Chondrocyte (in vitro differentiated cells): ENCODE measurements at regions not wholly inside any gene's neighbourhood (a gene's known extent, or its start where the extent isn't known, plus 50 kb on each side); places are given as distances from the start of the nearest gene placed in this dataset.

ENCODE experiments used
- DNase-seq: peaks from one replicate; pipeline ENCODE4 v3.0.0; 2021; ENCODE audit warnings: mixed read lengths, low spot score
- H3K27ac Mint-ChIP-seq: one replicate; pipeline ENCODE4 v1.8.0; 2021; ENCODE audit warnings: mild to moderate bottlenecking, moderate library complexity, mixed read lengths; ENCODE audit not compliant: unreplicated experiment
- H3K27me3 Mint-ChIP-seq: 2 replicates; pipeline ENCODE4 v1.8.0; 2021; ENCODE audit warnings: low read depth, mixed read lengths
- H3K36me3 Mint-ChIP-seq: 2 replicates; pipeline ENCODE4 v1.8.0; 2021; ENCODE audit warnings: low read depth, mixed read lengths
- H3K4me1 Mint-ChIP-seq: 2 replicates; pipeline ENCODE4 v1.8.0; 2021; ENCODE audit warnings: low read depth, mild to moderate bottlenecking, mixed read lengths
- H3K4me3 Mint-ChIP-seq: one replicate; pipeline ENCODE4 v1.8.0; 2021; ENCODE audit warnings: mild to moderate bottlenecking, moderate library complexity, mixed read lengths; ENCODE audit not compliant: unreplicated experiment
- H3K9me3 Mint-ChIP-seq: 2 replicates; pipeline ENCODE4 v1.8.0; 2021; ENCODE audit warnings: low read depth, mixed read lengths
- TF ChIP-seq, protein P1 (sequence below): fragments of 200-600 bp; sonication (generic); IDR thresholded peaks from 2 replicates; pipeline ENCODE4 v1.5.0; 2021; ENCODE audit warnings: antibody characterized with exemption, mild to moderate bottlenecking, moderate library complexity

DNA sequence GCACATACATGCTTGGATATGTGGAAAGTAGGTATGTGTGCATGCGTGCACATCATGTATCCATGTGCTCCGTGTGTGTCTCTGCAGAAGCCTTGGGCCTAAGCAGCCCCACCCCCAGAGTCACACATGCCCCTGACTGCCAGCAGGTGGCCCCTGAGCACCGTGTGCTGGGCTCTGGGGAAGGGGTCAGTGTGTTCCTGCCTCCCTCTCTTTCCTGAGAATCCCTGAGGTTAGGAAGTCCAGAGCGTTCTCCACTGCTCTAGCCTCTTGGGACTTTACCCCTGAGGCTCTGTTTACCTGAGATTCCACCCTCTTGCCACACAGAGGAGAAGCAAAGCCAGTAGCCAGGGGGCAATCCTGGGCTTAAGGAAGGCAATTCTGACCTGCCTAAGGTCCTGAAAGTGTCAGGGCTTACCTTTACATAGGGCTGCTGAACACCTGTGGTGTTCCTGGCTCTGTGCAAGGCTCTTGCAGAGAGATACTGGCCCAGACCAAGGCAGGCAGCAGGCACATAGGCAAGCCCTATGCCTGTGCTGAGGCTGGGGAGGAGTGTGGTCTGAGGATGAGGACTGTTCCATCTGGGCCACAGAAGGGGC lies 207.3 kb downstream of the TMEM38B start:
- DNase-seq: no peak
- no peaks in the 10 kb centered on the region for H3K4me1 Mint-ChIP-seq
- H3K36me3 Mint-ChIP-seq: peaks cover 2% of the 10 kb centered on the region
- peaks cover 14% of the 10 kb centered on the region for H3K9me3 Mint-ChIP-seq
- no peak overlapping the region for H3K4me3 Mint-ChIP-seq
- TF ChIP-seq, protein P1, sequence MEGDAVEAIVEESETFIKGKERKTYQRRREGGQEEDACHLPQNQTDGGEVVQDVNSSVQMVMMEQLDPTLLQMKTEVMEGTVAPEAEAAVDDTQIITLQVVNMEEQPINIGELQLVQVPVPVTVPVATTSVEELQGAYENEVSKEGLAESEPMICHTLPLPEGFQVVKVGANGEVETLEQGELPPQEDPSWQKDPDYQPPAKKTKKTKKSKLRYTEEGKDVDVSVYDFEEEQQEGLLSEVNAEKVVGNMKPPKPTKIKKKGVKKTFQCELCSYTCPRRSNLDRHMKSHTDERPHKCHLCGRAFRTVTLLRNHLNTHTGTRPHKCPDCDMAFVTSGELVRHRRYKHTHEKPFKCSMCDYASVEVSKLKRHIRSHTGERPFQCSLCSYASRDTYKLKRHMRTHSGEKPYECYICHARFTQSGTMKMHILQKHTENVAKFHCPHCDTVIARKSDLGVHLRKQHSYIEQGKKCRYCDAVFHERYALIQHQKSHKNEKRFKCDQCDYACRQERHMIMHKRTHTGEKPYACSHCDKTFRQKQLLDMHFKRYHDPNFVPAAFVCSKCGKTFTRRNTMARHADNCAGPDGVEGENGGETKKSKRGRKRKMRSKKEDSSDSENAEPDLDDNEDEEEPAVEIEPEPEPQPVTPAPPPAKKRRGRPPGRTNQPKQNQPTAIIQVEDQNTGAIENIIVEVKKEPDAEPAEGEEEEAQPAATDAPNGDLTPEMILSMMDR: peak; percentile 93
- no peaks in the 10 kb centered on the region for H3K27me3 Mint-ChIP-seq
- no peak overlapping the region for H3K27ac Mint-ChIP-seq

DNA sequence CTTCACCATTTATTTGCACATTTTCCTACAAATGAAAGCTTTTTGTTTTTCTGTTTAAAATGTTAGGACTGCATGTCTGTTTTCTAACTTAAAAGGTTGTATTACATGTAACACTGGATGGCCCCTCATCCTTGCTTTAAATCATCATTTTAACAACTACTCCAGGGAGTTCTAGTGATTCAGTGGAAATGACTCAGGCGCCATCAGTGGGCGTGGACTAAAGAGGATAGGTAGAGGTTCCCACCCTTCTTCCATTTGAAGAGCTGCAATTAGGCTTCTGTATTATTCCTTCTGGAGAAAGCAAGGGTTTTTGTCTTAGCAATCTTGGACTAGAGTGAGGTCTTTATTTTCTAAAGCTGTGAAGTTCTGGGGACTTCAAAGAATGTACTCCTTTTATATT lies 213.7 kb downstream of the TMEM38B start:
- TF ChIP-seq, protein P1: no peak
- Mint-ChIP-seq H3K4me1 (peaks cover 28% of the 10 kb centered on the region), H3K36me3 (no peaks in the 10 kb centered on the region), H3K4me3 (no peak overlapping the region), H3K9me3 (peaks cover 2% of the 10 kb centered on the region), H3K27me3 (no peaks in the 10 kb centered on the region), H3K27ac (no peak overlapping the region)
- DNase-seq: no peak

DNA sequence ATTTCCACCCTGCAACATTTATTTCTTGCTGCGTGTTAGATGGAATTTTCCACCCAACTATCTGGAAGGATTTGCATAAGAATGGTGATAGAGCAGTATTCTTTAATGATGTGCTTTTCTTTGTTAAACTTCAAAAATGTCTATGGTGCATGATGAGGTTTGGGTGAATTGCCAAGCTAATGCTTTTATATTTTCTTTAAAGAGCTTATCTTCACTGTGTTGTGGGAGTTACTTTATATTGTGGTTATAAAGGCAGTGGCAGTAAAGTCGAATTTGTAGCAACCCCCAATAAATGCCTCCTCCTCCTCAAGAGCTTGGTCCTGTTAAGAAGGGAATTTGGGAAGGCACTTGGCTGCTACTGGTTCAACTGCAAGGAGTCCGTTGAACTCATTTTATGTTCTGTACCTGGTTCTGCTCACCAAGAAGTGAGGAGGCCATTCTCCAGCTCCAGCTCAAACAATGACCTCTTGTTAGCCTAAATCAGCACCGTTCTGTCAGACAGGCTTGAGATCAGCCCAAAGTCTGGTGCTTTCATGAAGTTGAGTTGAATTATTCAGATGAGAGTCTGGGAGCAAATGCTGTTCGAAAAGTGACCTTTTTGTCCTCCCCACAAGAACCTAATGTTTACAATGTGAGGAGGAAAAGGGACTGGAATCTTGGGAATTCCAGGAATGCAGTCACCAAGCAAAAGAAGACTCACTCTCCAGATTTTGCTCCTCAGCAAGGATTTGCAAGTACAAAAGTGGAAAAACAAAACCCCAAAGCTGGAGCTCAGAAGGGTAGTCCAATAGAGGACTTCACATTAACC lies 217.0 kb downstream of the TMEM38B start:
- Mint-ChIP-seq H3K36me3 (no peaks in the 10 kb centered on the region), H3K27ac (no peak overlapping the region), H3K4me1 (peaks cover 31% of the 10 kb centered on the region), H3K27me3 (no peaks in the 10 kb centered on the region), H3K9me3 (peaks cover 2% of the 10 kb centered on the region), H3K4me3 (no peak overlapping the region)
- no peak for DNase-seq
- TF ChIP-seq, protein P1: no peak

DNA sequence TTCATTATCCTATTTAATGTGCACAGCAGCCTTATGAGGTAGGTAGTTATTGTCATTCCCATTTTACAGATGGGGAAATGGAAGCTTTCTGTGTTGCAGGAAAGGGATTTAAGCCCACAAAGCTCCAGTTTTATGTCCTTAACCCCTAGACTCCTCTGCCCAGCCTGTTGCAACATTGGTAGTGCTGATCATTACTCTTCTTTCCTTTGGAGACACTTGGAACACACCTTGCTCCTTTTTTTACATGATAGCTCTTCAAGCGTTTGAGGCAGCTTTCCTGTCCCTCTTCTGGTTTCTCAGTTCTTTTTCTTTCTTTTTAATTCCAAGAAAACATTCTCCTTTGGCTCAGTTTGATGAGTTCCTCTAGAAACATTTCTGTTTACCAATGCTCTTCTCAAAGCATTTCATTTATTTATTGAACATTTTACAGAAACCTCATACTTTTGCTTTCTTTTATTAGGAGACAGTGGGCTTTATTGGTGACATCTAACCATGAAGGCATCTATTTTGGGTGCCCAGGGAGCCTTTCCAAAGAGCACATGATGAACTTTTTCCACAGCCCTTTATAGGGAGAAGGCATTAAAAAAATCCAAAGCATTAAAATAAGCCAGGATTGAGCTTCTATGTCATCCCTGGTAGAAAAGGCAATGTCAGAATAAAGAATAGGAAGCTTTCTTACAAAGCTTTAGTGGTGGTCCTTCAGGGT lies 218.0 kb downstream of the TMEM38B start:
- no peaks in the 10 kb centered on the region for H3K9me3 Mint-ChIP-seq
- no peaks in the 10 kb centered on the region for H3K27me3 Mint-ChIP-seq
- TF ChIP-seq, protein P1: no peak
- H3K27ac Mint-ChIP-seq: no peak overlapping the region
- no peak for DNase-seq
- H3K4me1 Mint-ChIP-seq: peaks cover 31% of the 10 kb centered on the region
- no peak overlapping the region for H3K4me3 Mint-ChIP-seq
- H3K36me3 Mint-ChIP-seq: no peaks in the 10 kb centered on the region

DNA sequence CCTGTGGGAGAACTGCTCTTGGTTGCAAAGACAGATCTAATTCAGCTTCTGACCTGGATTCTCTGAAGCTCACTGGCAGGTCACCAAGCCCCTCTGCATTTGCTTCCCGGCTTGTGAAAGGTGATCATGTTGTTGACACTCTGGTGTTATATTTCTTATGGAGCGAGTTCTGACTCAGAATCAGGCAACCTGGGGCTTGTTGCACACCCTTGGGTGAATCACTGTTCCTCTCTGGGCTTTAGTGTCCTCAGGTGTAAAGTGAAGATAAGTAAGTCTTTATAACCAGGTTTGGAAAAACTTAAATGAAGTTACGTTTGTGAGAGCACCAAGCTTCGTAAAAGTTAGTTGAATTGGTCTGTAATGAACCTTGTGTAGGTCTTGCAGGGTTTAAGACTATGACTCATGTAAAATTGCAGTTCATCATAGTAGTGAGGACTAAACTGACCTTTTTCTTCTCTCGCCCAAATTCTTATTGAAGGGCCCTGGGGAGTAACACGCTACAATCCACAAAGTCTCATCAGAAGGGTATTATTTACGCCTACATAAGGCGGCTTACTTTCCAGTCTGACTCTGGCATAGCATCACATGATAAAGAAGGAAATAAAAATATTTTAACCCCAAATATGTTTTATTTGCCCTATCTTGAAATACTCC lies 218.6 kb downstream of the TMEM38B start:
- Mint-ChIP-seq H3K4me3 (no peak overlapping the region), H3K27ac (no peak overlapping the region)

More for the DNA sequence above, 218.6 kb downstream of the TMEM38B start:
- peaks cover 5% of the 10 kb centered on the region for H3K9me3 Mint-ChIP-seq
- no peaks in the 10 kb centered on the region for H3K27me3 Mint-ChIP-seq
- DNase-seq: no peak
- TF ChIP-seq, protein P1: no peak
- no peaks in the 10 kb centered on the region for H3K36me3 Mint-ChIP-seq
- peaks cover 31% of the 10 kb centered on the region for H3K4me1 Mint-ChIP-seq
